IMR-90 (cell line): ENCODE measurements at regions not wholly inside any gene's neighbourhood (a gene's known extent, or its start where the extent isn't known, plus 50 kb on each side); places are given as distances from the start of the nearest gene placed in this dataset.

ENCODE experiments used
- ATAC-seq: fragments of 200-7000 bp; cut with Tn5 transposase; 2 replicates; pipeline ENCODE4 v1.9.1; 2020; ENCODE audit warnings: low read depth, mild to moderate bottlenecking, moderate library complexity
- BruUV-seq: library from RNA; stranded (reverse); fragments of 400-500 nt; replicated peaks from 2 replicates; lab custom pipeline; 2021; lab: Mats Ljungman, UMichigan
- CTCF ChIA-PET: fragments of 300-600 bp; formaldehyde crosslinking; extraction: SDS; loops from one replicate; lab custom pipeline; 2021; ENCODE audit warnings: antibody characterized with exemption; lab: Yijun Ruan, JAX
- POLR2A ChIA-PET: fragments of 300-600 bp; sonication (Branson Sonifier 250); formaldehyde crosslinking; loops from one replicate; lab custom pipeline; 2022; ENCODE audit warnings: antibody characterized with exemption; ENCODE audit not compliant: unreplicated experiment; lab: Charles Lee
- DNase-seq: peaks from one replicate; pipeline ENCODE4 v3.0.0; 2013
- H2AFZ ChIP-seq: replicated peaks from 2 replicates; pipeline ENCODE3; 2013; ENCODE audit warnings: low read length, mild to moderate bottlenecking; ENCODE audit not compliant: poor library complexity
- H2AK5ac ChIP-seq: 2 replicates; pipeline ENCODE4 v1.6.1; 2013; ENCODE audit warnings: low read depth, low read length, inconsistent platforms
- H2AK9ac ChIP-seq: replicated peaks from 2 replicates; pipeline ENCODE3; 2013; ENCODE audit warnings: mild to moderate bottlenecking, low read depth, low read length, moderate library complexity; ENCODE audit not compliant: poor library complexity
- H2BK120ac ChIP-seq: 2 replicates; pipeline ENCODE4 v1.6.1; 2013; ENCODE audit warnings: low read depth, low read length, inconsistent platforms
- H2BK15ac ChIP-seq: 3 replicates; pipeline ENCODE4 v1.6.1; 2013; ENCODE audit warnings: low read depth, low read length, inconsistent platforms
- H2BK20ac ChIP-seq: 2 replicates; pipeline ENCODE4 v1.6.1; 2013; ENCODE audit warnings: low read depth, mild to moderate bottlenecking, inconsistent platforms, low read length, moderate library complexity
- H2BK5ac ChIP-seq: 2 replicates; pipeline ENCODE4 v1.6.1; 2013; ENCODE audit warnings: mild to moderate bottlenecking, low read depth, low read length, inconsistent platforms; ENCODE audit not compliant: poor library complexity, severe bottlenecking
- H3K14ac ChIP-seq: replicated peaks from 2 replicates; pipeline ENCODE4 v1.6.1; 2013; ENCODE audit warnings: low read depth, low read length, inconsistent platforms
- H3K18ac ChIP-seq: 2 replicates; pipeline ENCODE4 v1.6.1; 2013; ENCODE audit warnings: low read depth, low read length, control low read depth
- H3K23ac ChIP-seq: 2 replicates; pipeline ENCODE4 v1.6.1; 2013; ENCODE audit warnings: low read depth, low read length, inconsistent platforms
- H3K27ac ChIP-seq: 2 replicates; pipeline ENCODE4 v1.5.1; 2013; ENCODE audit warnings: mild to moderate bottlenecking, control low read depth, low read length; ENCODE audit not compliant: insufficient read depth
- H3K27me3 ChIP-seq: 2 replicates; pipeline ENCODE4 v1.6.1; 2013; ENCODE audit warnings: low read length; ENCODE audit not compliant: control insufficient read depth, insufficient read depth
- H3K36me3 ChIP-seq: 2 replicates; pipeline ENCODE4 v1.6.1; 2013; ENCODE audit warnings: low read length, mixed read lengths; ENCODE audit not compliant: control insufficient read depth, insufficient read depth
- H3K4ac ChIP-seq: 2 replicates; pipeline ENCODE4 v1.6.1; 2013; ENCODE audit warnings: low read depth, low read length, inconsistent platforms
- H3K4me1 ChIP-seq: 2 replicates; pipeline ENCODE4 v1.6.1; 2013; ENCODE audit warnings: low read length, mixed read lengths; ENCODE audit not compliant: control insufficient read depth, insufficient read depth
- H3K4me2 ChIP-seq: 2 replicates; pipeline ENCODE4 v1.6.1; 2013; ENCODE audit warnings: low read depth, mild to moderate bottlenecking, control low read depth, low read length, moderate library complexity
- H3K4me3 ChIP-seq: 2 replicates; pipeline ENCODE4 v1.5.1; 2013; ENCODE audit warnings: low read depth, mild to moderate bottlenecking, control low read depth, low read length, moderate library complexity; ENCODE audit not compliant: insufficient read depth
- H3K56ac ChIP-seq: 2 replicates; pipeline ENCODE4 v1.6.1; 2013; ENCODE audit warnings: low read length, inconsistent platforms; ENCODE audit not compliant: insufficient read depth; ENCODE audit errors: extremely low read depth
- H3K79me1 ChIP-seq, 2 experiments: 2 replicates each; pipeline ENCODE4 v1.6.1; 2013; ENCODE audit warnings: low read length in 2 of 2, inconsistent platforms in 1 of 2, low read depth in 1 of 2
- H3K9ac ChIP-seq: 2 replicates; pipeline ENCODE4 v1.6.1; 2013; ENCODE audit warnings: low read depth, low read length, control low read depth
- H3K9me1 ChIP-seq: 2 replicates; pipeline ENCODE4 v1.6.1; 2013; ENCODE audit warnings: low read length, inconsistent platforms; ENCODE audit not compliant: insufficient read depth
- H3K9me3 ChIP-seq: 2 replicates; pipeline ENCODE4 v1.6.1; 2013; ENCODE audit warnings: low read length; ENCODE audit not compliant: control insufficient read depth, insufficient read depth
- H4K20me1 ChIP-seq: 2 replicates; pipeline ENCODE4 v1.6.1; 2013; ENCODE audit warnings: low read length, inconsistent platforms; ENCODE audit not compliant: insufficient read depth
- H4K5ac ChIP-seq: 2 replicates; pipeline ENCODE4 v1.6.1; 2013; ENCODE audit warnings: mild to moderate bottlenecking, low read depth, low read length, control low read depth
- H4K8ac ChIP-seq, 2 experiments: 2 replicates each; pipeline ENCODE4 v1.6.1; 2013; ENCODE audit warnings: low read depth in 2 of 2, low read length in 2 of 2, control low read depth in 1 of 2, inconsistent platforms in 1 of 2
- H4K91ac ChIP-seq: 2 replicates; pipeline ENCODE4 v1.6.1; 2013; ENCODE audit warnings: low read depth, low read length, inconsistent platforms; ENCODE audit not compliant: insufficient read depth
- FOS ChIP-seq: fragments of 150-350 bp; IDR thresholded peaks from 2 replicates; pipeline ENCODE4 v1.6.1; 2016; ENCODE audit warnings: low read depth, low read length
- WGBS, 2 experiments: methylation state at CpG; one replicate each; pipeline versions ENCODE4 v1.1.5 to v1.1.7; 2013; ENCODE audit warnings: missing lambda C conversion rate in 2 of 2; ENCODE audit not compliant: insufficient read length in 1 of 2; ENCODE audit errors: extremely low coverage in 2 of 2; 5-methylcytosine and 5-hydroxymethylcytosine counted together
- dilution Hi-C: fragments of 300-500 bp; cut with HindIII; formaldehyde crosslinking; loops from one replicate; pipeline ENCODE4 v1.14.3; 2018; ENCODE audit warnings: low sequenced_read_pairs; ENCODE audit not compliant: unreplicated experiment
- in situ Hi-C: fragments of 300-500 bp; cut with MboI; formaldehyde crosslinking; loops from 3 replicates; pipeline ENCODE4 v1.14.3; 2019; ENCODE audit warnings: low sequenced_read_pairs, inconsistent platforms, mixed read lengths
- intact Hi-C: fragments of 100-400 bp; cut with micrococcal nuclease; formaldehyde crosslinking; loops from 2 replicates; pipeline ENCODE4 v1.10.0; 2022
- TF ChIP-seq, protein P1 (sequence below): fragments of 150-350 bp; IDR thresholded peaks from 2 replicates; pipeline ENCODE4 v1.6.1; 2017; ENCODE audit warnings: mild to moderate bottlenecking, antibody characterized with exemption, low read length, low read depth

- DNase-seq (no peak), ATAC-seq (no peak)
- H4K5ac ChIP-seq = no peak overlapping the region
- TF ChIP-seq FOS = no peak
- TF ChIP-seq, protein P1, sequence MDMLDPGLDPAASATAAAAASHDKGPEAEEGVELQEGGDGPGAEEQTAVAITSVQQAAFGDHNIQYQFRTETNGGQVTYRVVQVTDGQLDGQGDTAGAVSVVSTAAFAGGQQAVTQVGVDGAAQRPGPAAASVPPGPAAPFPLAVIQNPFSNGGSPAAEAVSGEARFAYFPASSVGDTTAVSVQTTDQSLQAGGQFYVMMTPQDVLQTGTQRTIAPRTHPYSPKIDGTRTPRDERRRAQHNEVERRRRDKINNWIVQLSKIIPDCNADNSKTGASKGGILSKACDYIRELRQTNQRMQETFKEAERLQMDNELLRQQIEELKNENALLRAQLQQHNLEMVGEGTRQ = no peak
- no TSS peak for BruUV-seq
- H3K9me3 ChIP-seq = peaks cover 5% of the 10 kb centered on the region
- H3K23ac ChIP-seq = no peak overlapping the region
- POLR2A ChIA-PET = no interaction called here
- no peaks in the 10 kb centered on the region for H3K36me3 ChIP-seq
- H3K9ac ChIP-seq = no peak overlapping the region
- no peak overlapping the region for H2AFZ ChIP-seq
- in situ Hi-C loops (no loop called here), intact Hi-C loops (no loop called here), dilution Hi-C loops (no loop called here)
- H3K9me1 ChIP-seq = peaks cover 6% of the 10 kb centered on the region
- no peak overlapping the region for H3K4ac ChIP-seq
- H4K20me1 ChIP-seq = no peaks in the 10 kb centered on the region
- H3K4me1 ChIP-seq = peaks cover 7% of the 10 kb centered on the region
- no peak overlapping the region for H2BK120ac ChIP-seq
- no peak overlapping the region for H3K56ac ChIP-seq
- H2AK5ac ChIP-seq = no peak overlapping the region
- H3K4me3 ChIP-seq = no peak overlapping the region
- H2AK9ac ChIP-seq = no peak overlapping the region
- H3K14ac ChIP-seq = no peak overlapping the region
- CTCF ChIA-PET = interaction anchor here (0.6 kb wide), 1 partner anchor 622 kb away, joined by 4 read pairs; no protein-coding TSS in a partner anchor
- no peak overlapping the region for H2BK20ac ChIP-seq
- no peak overlapping the region for H3K27ac ChIP-seq
- no peak overlapping the region for H2BK5ac ChIP-seq
- H3K79me1 ChIP-seq = no peaks in the 10 kb centered on the region
- no peak overlapping the region for H4K91ac ChIP-seq
- H4K8ac ChIP-seq = no peak overlapping the region
- H3K27me3 ChIP-seq = no peaks in the 10 kb centered on the region
- no peak overlapping the region for H3K18ac ChIP-seq
- 0 out of 3 replicates have a peak overlapping the region, but pooled peaks have one; percentile 15 for H2BK15ac ChIP-seq
- no CpG with 5 or more reads among the region's 2 CpGs for WGBS, 2 experiments
- H3K4me2 ChIP-seq = no peak overlapping the region
Observed at GRCh38 chr6:134778431-134778830, 171.5 kb downstream of the ALDH8A1 start.
